Hepatocyte (in vitro differentiated cells): ENCODE measurements at regions not wholly inside any gene's neighbourhood (a gene's known extent, or its start where the extent isn't known, plus 50 kb on each side); places are given as distances from the start of the nearest gene placed in this dataset.

Source experiments
- DNase-seq: peaks from one replicate; pipeline ENCODE4 v3.0.0-alpha.2; 2016; ENCODE audit warnings: low spot score
- H2AFZ ChIP-seq: fragments of 200-600 bp; sonication (generic); 2 replicates; pipeline ENCODE4 v1.6.0; 2016; ENCODE audit warnings: antibody characterized with exemption, mild to moderate bottlenecking
- H3K27ac ChIP-seq: fragments of 200-600 bp; sonication (generic); 2 replicates; pipeline ENCODE4 v1.5.1; 2016; ENCODE audit warnings: mild to moderate bottlenecking
- H3K27me3 ChIP-seq: fragments of 200-600 bp; sonication (generic); 2 replicates; pipeline ENCODE4 v1.6.1; 2016
- H3K36me3 ChIP-seq: fragments of 200-600 bp; sonication (generic); replicated peaks from 2 replicates; pipeline ENCODE4 v1.5.1; 2016; ENCODE audit warnings: low read depth; ENCODE audit not compliant: insufficient read depth
- H3K4me1 ChIP-seq: fragments of 200-600 bp; sonication (generic); 2 replicates; pipeline ENCODE4 v1.5.1; 2016; ENCODE audit warnings: mild to moderate bottlenecking, moderate library complexity; ENCODE audit not compliant: insufficient read depth
- H3K4me2 ChIP-seq: fragments of 200-600 bp; sonication (generic); 2 replicates; pipeline ENCODE4 v1.6.0; 2016
- H3K4me3 ChIP-seq: fragments of 200-600 bp; sonication (generic); 2 replicates; pipeline ENCODE4 v1.5.1; 2016; ENCODE audit warnings: mild to moderate bottlenecking
- H3K79me2 ChIP-seq: fragments of 200-600 bp; sonication (generic); 2 replicates; pipeline ENCODE4 v1.6.0; 2017; ENCODE audit warnings: mild to moderate bottlenecking
- H3K9me2 ChIP-seq: fragments of 200-600 bp; sonication (generic); replicated peaks from 2 replicates; pipeline ENCODE4 v1.6.0; 2017; ENCODE audit warnings: mild to moderate bottlenecking; ENCODE audit not compliant: insufficient read depth
- H3K9me3 ChIP-seq: fragments of 200-600 bp; sonication (generic); 2 replicates; pipeline ENCODE4 v1.5.1; 2016; ENCODE audit warnings: low read depth, mild to moderate bottlenecking
- H4K20me1 ChIP-seq: fragments of 200-600 bp; sonication (generic); 2 replicates; pipeline ENCODE4 v1.6.0; 2016; ENCODE audit warnings: mild to moderate bottlenecking; ENCODE audit not compliant: insufficient read depth, poor library complexity, severe bottlenecking
- EZH2 ChIP-seq: fragments of 200-600 bp; sonication (generic); IDR thresholded peaks from 2 replicates; pipeline ENCODE4 v1.6.1; 2016; ENCODE audit warnings: antibody characterized with exemption, mild to moderate bottlenecking, borderline replicate concordance
- EZH2phosphoT487 ChIP-seq: fragments of 200-600 bp; sonication (generic); IDR thresholded peaks from one replicate; pipeline ENCODE4 v1.6.1; 2018; ENCODE audit warnings: antibody characterized with exemption, mild to moderate bottlenecking, low read depth, moderate library complexity; ENCODE audit not compliant: unreplicated experiment, severe bottlenecking
- WGBS: methylation state at CpG from one replicate; pipeline ENCODE4 v1.1.6; 2016; ENCODE audit warnings: low lambda C conversion rate; ENCODE audit errors: missing lambda C conversion rate; 5-methylcytosine and 5-hydroxymethylcytosine counted together
- TF ChIP-seq, protein P1 (sequence below): fragments of 200-600 bp; sonication (generic); IDR thresholded peaks from 2 replicates; pipeline ENCODE4 v1.5.1; 2016; ENCODE audit warnings: antibody characterized with exemption, mild to moderate bottlenecking; ENCODE audit not compliant: poor library complexity

DNA sequence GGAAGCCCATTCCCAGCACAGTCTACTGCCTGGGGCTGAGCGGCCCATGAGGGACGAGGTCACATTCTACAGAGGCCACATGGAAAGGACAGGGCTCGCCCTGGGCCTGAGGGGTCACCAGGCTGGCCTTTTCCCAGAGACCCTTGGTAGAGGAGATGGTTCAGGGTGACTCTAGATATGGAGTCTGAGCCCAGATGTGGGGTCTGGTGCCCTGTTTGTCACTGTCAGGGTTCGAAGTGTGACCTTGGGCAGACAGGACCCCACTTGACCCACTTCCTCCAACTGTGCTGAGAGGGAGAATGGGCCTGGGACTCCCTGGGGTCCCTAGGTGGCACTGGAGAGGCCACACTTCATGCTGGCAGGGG, 81.0 kb downstream of the MYEOV start:
- no peaks in the 10 kb centered on the region for H3K79me2 ChIP-seq
- 84% methylated on average over 4 of the region's 4 CpGs for WGBS

DNA sequence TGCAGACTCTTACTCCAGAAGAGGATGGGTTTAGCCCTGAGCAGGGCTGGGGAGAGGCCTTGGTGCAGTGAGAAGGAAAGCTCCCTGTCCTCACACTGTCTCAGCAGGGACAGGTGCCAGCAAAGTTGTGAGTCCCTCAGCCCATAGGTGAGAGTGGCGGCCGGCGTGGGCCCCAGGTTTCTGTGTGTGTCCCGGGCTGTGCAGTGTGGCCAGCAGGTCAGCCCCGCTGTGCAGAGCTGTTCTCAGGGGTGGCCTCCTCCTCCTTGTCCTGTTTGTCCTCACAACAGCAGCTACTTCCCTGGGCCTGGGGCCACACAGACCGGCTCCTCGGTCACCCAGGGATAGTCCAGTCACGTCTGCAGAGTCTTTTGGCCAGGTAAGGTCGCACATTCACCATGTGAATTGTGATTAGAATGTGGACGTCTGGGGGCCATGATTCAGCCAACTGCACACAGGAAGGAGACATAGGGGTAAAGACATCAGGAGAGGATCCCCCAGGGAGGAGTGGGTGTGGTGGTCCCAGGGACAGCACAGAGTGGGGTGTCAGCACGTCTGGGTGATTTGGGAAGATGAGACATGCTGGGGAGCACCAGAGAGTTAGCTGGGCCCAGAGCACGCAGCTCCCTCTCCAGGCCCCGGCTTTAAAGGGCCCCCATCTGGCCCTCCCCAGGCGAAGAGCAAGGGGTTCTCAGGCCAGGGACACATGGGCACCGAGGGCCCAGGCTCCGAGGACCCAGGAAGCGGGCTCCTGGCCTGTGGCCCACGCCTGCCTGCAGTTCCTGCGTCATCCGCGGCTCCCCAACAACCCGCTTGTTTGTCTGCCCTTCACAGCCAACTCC, 81.6 kb downstream of the MYEOV start:
- Histone ChIP-seq H4K20me1 (no peaks in the 10 kb centered on the region), H3K4me1 (no peaks in the 10 kb centered on the region), H3K79me2 (no peaks in the 10 kb centered on the region), H2AFZ (no peak overlapping the region), H3K4me3 (no peak overlapping the region), H3K27me3 (no peaks in the 10 kb centered on the region), H3K4me2 (no peak overlapping the region), H3K27ac (no peak overlapping the region), H3K9me3 (no peaks in the 10 kb centered on the region), H3K9me2 (no peaks in the 10 kb centered on the region), H3K36me3 (no peaks in the 10 kb centered on the region)
- TF ChIP-seq EZH2phosphoT487 (no peak), EZH2 (no peak)
- TF ChIP-seq, protein P1, sequence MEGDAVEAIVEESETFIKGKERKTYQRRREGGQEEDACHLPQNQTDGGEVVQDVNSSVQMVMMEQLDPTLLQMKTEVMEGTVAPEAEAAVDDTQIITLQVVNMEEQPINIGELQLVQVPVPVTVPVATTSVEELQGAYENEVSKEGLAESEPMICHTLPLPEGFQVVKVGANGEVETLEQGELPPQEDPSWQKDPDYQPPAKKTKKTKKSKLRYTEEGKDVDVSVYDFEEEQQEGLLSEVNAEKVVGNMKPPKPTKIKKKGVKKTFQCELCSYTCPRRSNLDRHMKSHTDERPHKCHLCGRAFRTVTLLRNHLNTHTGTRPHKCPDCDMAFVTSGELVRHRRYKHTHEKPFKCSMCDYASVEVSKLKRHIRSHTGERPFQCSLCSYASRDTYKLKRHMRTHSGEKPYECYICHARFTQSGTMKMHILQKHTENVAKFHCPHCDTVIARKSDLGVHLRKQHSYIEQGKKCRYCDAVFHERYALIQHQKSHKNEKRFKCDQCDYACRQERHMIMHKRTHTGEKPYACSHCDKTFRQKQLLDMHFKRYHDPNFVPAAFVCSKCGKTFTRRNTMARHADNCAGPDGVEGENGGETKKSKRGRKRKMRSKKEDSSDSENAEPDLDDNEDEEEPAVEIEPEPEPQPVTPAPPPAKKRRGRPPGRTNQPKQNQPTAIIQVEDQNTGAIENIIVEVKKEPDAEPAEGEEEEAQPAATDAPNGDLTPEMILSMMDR = no peak
- WGBS = 96% methylated on average over 22 of the region's 22 CpGs
- DNase-seq = no peak

More for the DNA sequence above, 81.0 kb downstream of the MYEOV start:
- Histone ChIP-seq H2AFZ (no peak overlapping the region), H3K9me3 (no peaks in the 10 kb centered on the region), H3K27ac (no peak overlapping the region), H3K9me2 (no peaks in the 10 kb centered on the region), H3K4me3 (no peak overlapping the region), H3K27me3 (no peaks in the 10 kb centered on the region), H4K20me1 (no peaks in the 10 kb centered on the region), H3K4me1 (no peaks in the 10 kb centered on the region), H3K36me3 (no peaks in the 10 kb centered on the region), H3K4me2 (no peak overlapping the region)
- TF ChIP-seq EZH2phosphoT487 (no peak), EZH2 (no peak)
- TF ChIP-seq, protein P1 = no peak
- no peak for DNase-seq

DNA sequence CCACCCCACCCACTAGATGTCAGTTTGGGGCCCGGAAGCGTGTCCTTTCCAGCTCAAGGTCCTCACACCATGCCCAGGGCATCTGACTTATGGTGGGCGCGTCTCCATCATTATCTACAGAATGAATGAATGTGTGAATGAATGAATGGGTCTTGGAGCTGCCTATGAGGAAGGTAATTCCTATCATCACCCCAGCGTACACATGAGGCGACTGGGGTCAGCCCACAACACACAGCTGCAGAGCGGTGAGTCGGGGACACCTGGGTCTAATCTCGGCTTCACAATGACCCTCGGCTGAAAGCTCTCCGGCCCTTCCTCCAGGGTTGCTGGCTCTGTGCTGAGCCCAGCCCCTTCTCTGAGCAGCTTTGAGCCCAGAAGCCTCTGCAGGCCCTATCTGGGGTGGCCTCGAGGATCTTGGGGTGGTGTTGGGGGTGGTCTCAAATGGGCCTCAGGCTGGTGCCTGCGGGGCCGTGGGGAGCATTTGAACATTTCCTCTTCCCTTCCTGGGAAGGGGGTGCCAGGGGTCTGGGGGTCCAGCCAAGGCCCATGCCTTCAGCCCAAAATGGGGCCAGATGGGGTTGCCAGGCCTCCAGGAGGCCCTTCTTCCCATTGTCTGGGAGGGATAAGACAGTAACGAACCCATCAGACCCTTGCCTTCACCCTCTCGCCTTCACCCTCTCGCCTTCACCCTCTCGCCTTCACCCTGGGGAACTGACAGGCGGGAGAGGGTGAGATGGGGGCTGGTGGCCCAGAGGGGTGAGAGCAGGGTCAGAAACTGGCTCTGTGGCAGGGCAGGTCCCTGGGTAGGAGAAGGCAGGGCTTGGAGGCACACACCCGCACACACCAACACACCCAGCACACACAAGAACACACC, 82.4 kb downstream of the MYEOV start:
- Histone ChIP-seq H3K9me2 (no peaks in the 10 kb centered on the region), H3K27me3 (no peaks in the 10 kb centered on the region), H3K4me2 (no peak overlapping the region), H3K4me1 (no peaks in the 10 kb centered on the region), H3K79me2 (no peaks in the 10 kb centered on the region), H3K4me3 (no peak overlapping the region), H3K9me3 (no peaks in the 10 kb centered on the region), H2AFZ (no peak overlapping the region), H4K20me1 (no peaks in the 10 kb centered on the region), H3K27ac (no peak overlapping the region), H3K36me3 (no peaks in the 10 kb centered on the region)
- no peak for DNase-seq
- TF ChIP-seq, protein P1 = no peak
- no peak for TF ChIP-seq EZH2
- TF ChIP-seq EZH2phosphoT487 = no peak
- WGBS = 92% methylated on average over 18 of the region's 20 CpGs
